GM12891 (cell line): ENCODE measurements at regions not wholly inside any gene's neighbourhood (a gene's known extent, or its start where the extent isn't known, plus 50 kb on each side); places are given as distances from the start of the nearest gene placed in this dataset.

Source experiments
- DNase-seq: peaks from one replicate; pipeline ENCODE4 v3.0.0; 2011; ENCODE audit warnings: low spot score; ENCODE audit not compliant: insufficient read length
- FAIRE-seq: peaks from 2 replicates; lab custom pipeline; 2011; peaks lifted over from hg19 to GRCh38; lab: Jason Lieb, UNC
- PAX5 ChIP-seq: IDR thresholded peaks from 2 replicates; pipeline ENCODE4 v1.6.1; 2011; ENCODE audit warnings: low read length, moderate library complexity, mild to moderate bottlenecking; ENCODE audit not compliant: insufficient read depth, severe bottlenecking
- POLR2A ChIP-seq: IDR thresholded peaks from 2 replicates; pipeline ENCODE4 v1.6.1; 2011; ENCODE audit warnings: low read depth, low read length, control low read depth
- POLR2AphosphoS5 ChIP-seq: IDR thresholded peaks from 2 replicates; pipeline ENCODE4 v1.6.1; 2011; ENCODE audit warnings: low read depth, low read length, control low read depth
- POU2F2 ChIP-seq: IDR thresholded peaks from 2 replicates; pipeline ENCODE4 v1.6.1; 2011; ENCODE audit warnings: low read depth, mild to moderate bottlenecking, control low read depth, low read length, moderate library complexity
- SPI1 ChIP-seq: IDR thresholded peaks from 2 replicates; pipeline ENCODE4 v1.6.1; 2011; ENCODE audit warnings: low read depth, low read length, control low read depth
- TAF1 ChIP-seq: IDR thresholded peaks from 2 replicates; pipeline ENCODE4 v1.6.1; 2011; ENCODE audit warnings: low read depth, low read length, control low read depth

- TF ChIP-seq TAF1 (no peak), POLR2A (no peak), POLR2AphosphoS5 (no peak), POU2F2 (no peak), PAX5 (no peak), SPI1 (no peak)
- FAIRE-seq, result no peak
- no peak for DNase-seq
Observed at GRCh38 chr6:104591573-104592334, 268.0 kb downstream of the HACE1 start.

GRCh38 chr6:104589940-104590339 lies 269.8 kb downstream of the HACE1 start:
- FAIRE-seq, result no peak
- TF ChIP-seq PAX5 (no peak), SPI1 (no peak), POLR2A (no peak), TAF1 (no peak), POU2F2 (no peak), POLR2AphosphoS5 (no peak)
- no peak for DNase-seq

GRCh38 chr6:104585646-104586045 lies 274.1 kb downstream of the HACE1 start:
- no peak for TF ChIP-seq POU2F2
- TF ChIP-seq SPI1, result no peak
- no peak for TF ChIP-seq PAX5
- no peak for TF ChIP-seq POLR2A
- TF ChIP-seq TAF1, result no peak
- FAIRE-seq (no peak), DNase-seq (no peak)

- no peak for DNase-seq
Observed at GRCh38 chr6:104580452-104580851, 279.3 kb downstream of the HACE1 start.

GRCh38 chr6:104579310-104579863 lies 280.3 kb downstream of the HACE1 start:
- no peak for DNase-seq
- TF ChIP-seq POLR2A, result no peak
- TF ChIP-seq SPI1, result no peak
- TF ChIP-seq POU2F2, result no peak
- TF ChIP-seq PAX5, result no peak
- TF ChIP-seq TAF1, result no peak
- no peak for TF ChIP-seq POLR2AphosphoS5
- FAIRE-seq, result no peak

More at GRCh38 chr6:104580452-104580851, 279.3 kb downstream of the HACE1 start:
- TF ChIP-seq POLR2A (no peak), TAF1 (no peak), SPI1 (no peak), POLR2AphosphoS5 (no peak), POU2F2 (no peak), PAX5 (no peak)
- no peak for FAIRE-seq

GRCh38 chr6:104575536-104575935 lies 284.2 kb downstream of the HACE1 start:
- FAIRE-seq (no peak), DNase-seq (no peak)
- TF ChIP-seq POU2F2 (no peak), PAX5 (no peak), POLR2AphosphoS5 (no peak), POLR2A (no peak), SPI1 (no peak)

- FAIRE-seq, result no peak
- TF ChIP-seq TAF1, result no peak
- DNase-seq, result no peak
Observed at GRCh38 chr6:104574135-104574750, 285.5 kb downstream of the HACE1 start.

GRCh38 chr6:104573350-104573749 lies 286.4 kb downstream of the HACE1 start:
- no peak for TF ChIP-seq SPI1
- TF ChIP-seq POLR2A, result no peak
- TF ChIP-seq TAF1, result no peak
- FAIRE-seq (no peak), DNase-seq (no peak)

GRCh38 chr6:104572901-104573300 lies 286.8 kb downstream of the HACE1 start:
- FAIRE-seq (no peak), DNase-seq (no peak)
- TF ChIP-seq POLR2AphosphoS5 (no peak), TAF1 (no peak), POU2F2 (no peak), SPI1 (no peak), PAX5 (no peak), POLR2A (no peak)

GRCh38 chr6:104566411-104566810 lies 293.3 kb downstream of the HACE1 start:
- TF ChIP-seq POU2F2, result no peak
- TF ChIP-seq PAX5, result no peak
- no peak for TF ChIP-seq SPI1
- TF ChIP-seq POLR2A, result no peak
- DNase-seq (no peak), FAIRE-seq (no peak)
